WTC11 (cell line): ENCODE measurements at regions not wholly inside any gene's neighbourhood (a gene's known extent, or its start where the extent isn't known, plus 50 kb on each side); places are given as distances from the start of the nearest gene placed in this dataset.

Experiments used
- ATAC-seq: fragments of 200-7000 bp; cut with Tn5 transposase; 2 replicates; pipeline ENCODE4 v1.10.0; 2021; ENCODE audit warnings: mild to moderate bottlenecking, moderate library complexity
- CTCF ChIA-PET: fragments of 300-600 bp; sonication (Branson Sonifier 250); formaldehyde crosslinking; loops from one replicate; lab custom pipeline; 2021; ENCODE audit warnings: antibody characterized with exemption; lab: Charles Lee
- POLR2A ChIA-PET: fragments of 350-600 bp; sonication (Branson Sonifier 250); formaldehyde crosslinking; loops from one replicate; lab custom pipeline; 2021; ENCODE audit warnings: antibody characterized with exemption; lab: Charles Lee
- DNase-seq: peaks from one replicate; pipeline ENCODE4 v3.0.0; 2021; ENCODE audit warnings: low spot score
- H3K27ac Mint-ChIP-seq: 2 replicates; pipeline ENCODE4 v1.8.0; 2021; ENCODE audit warnings: mixed read lengths
- H3K27me3 Mint-ChIP-seq: 2 replicates; pipeline ENCODE4 v1.8.0; 2021; ENCODE audit warnings: low read depth, mild to moderate bottlenecking, moderate library complexity, mixed read lengths
- H3K36me3 Mint-ChIP-seq: 2 replicates; pipeline ENCODE4 v1.8.0; 2021; ENCODE audit warnings: mixed read lengths
- H3K4me1 Mint-ChIP-seq: 2 replicates; pipeline ENCODE4 v1.8.0; 2022; ENCODE audit warnings: mixed read lengths
- H3K4me3 Mint-ChIP-seq: 2 replicates; pipeline ENCODE4 v1.8.0; 2021; ENCODE audit warnings: mild to moderate bottlenecking, moderate library complexity, mixed read lengths
- H3K9me3 Mint-ChIP-seq: 2 replicates; pipeline ENCODE4 v1.8.0; 2021; ENCODE audit warnings: mixed read lengths
- ATF1 ChIP-seq: sonication (generic); formaldehyde crosslinking; IDR thresholded peaks from 2 replicates; pipeline ENCODE4 v1.8.1; 2023; ENCODE audit warnings: mild to moderate bottlenecking, moderate library complexity, missing genetic modification reagents
- ATF3 ChIP-seq: sonication (generic); formaldehyde crosslinking; conservative IDR thresholded peaks from 2 replicates; pipeline ENCODE4 v1.8.1; 2022; ENCODE audit warnings: mild to moderate bottlenecking, missing genetic modification reagents
- CREB1 ChIP-seq: sonication (generic); formaldehyde crosslinking; IDR thresholded peaks from 2 replicates; pipeline ENCODE4 v1.8.0; 2023; ENCODE audit warnings: mild to moderate bottlenecking, missing genetic modification reagents
- E2F5 ChIP-seq: sonication (generic); formaldehyde crosslinking; IDR thresholded peaks from 2 replicates; pipeline ENCODE4 v1.8.1; 2022; ENCODE audit warnings: mild to moderate bottlenecking, moderate library complexity, missing genetic modification reagents
- ESRRA ChIP-seq: sonication (generic); formaldehyde crosslinking; IDR thresholded peaks from 2 replicates; pipeline ENCODE4 v1.8.1; 2022; ENCODE audit warnings: mild to moderate bottlenecking, missing genetic modification reagents, borderline replicate concordance
- IRF2 ChIP-seq: sonication (generic); formaldehyde crosslinking; IDR thresholded peaks from 2 replicates; pipeline ENCODE4 v1.8.0; 2022; ENCODE audit warnings: low read depth, missing genetic modification reagents, borderline replicate concordance
- MYBL2 ChIP-seq: sonication (generic); formaldehyde crosslinking; IDR thresholded peaks from 2 replicates; pipeline ENCODE4 v1.8.1; 2023; ENCODE audit warnings: mild to moderate bottlenecking, moderate library complexity, missing genetic modification reagents
- NFE2L1 ChIP-seq: sonication (generic); formaldehyde crosslinking; IDR thresholded peaks from 2 replicates; pipeline ENCODE4 v1.8.1; 2023; ENCODE audit warnings: missing genetic modification reagents
- NR2C2 ChIP-seq: sonication (generic); formaldehyde crosslinking; IDR thresholded peaks from 2 replicates; pipeline ENCODE4 v1.8.0; 2022; ENCODE audit warnings: mild to moderate bottlenecking, missing genetic modification reagents
- PRRX2 ChIP-seq: fragments of 250-450 bp; sonication (Bioruptor Pico); IDR thresholded peaks from 2 replicates; pipeline ENCODE4 v1.8.0; 2021; ENCODE audit warnings: mild to moderate bottlenecking
- RELA ChIP-seq: sonication (generic); formaldehyde crosslinking; IDR thresholded peaks from 2 replicates; pipeline ENCODE4 v1.8.1; 2022; ENCODE audit warnings: missing genetic modification reagents, mild to moderate bottlenecking, borderline replicate concordance
- ZNF281 ChIP-seq: sonication (generic); formaldehyde crosslinking; IDR thresholded peaks from 2 replicates; pipeline ENCODE4 v1.8.0; 2023; ENCODE audit warnings: mild to moderate bottlenecking, missing genetic modification reagents
- ZNF423 ChIP-seq: fragments of 250-450 bp; sonication (Bioruptor Pico); IDR thresholded peaks from 2 replicates; pipeline ENCODE4 v2.1.2; 2022; ENCODE audit warnings: mild to moderate bottlenecking, moderate library complexity
- ZNF425 ChIP-seq: fragments of 250-450 bp; sonication (Bioruptor Pico); conservative IDR thresholded peaks from 2 replicates; pipeline ENCODE4 v1.9.0; 2021; ENCODE audit warnings: mild to moderate bottlenecking
- ZNF671 ChIP-seq: fragments of 250-450 bp; sonication (Bioruptor Pico); IDR thresholded peaks from 2 replicates; pipeline ENCODE4 v1.8.0; 2021; ENCODE audit warnings: mild to moderate bottlenecking
- ZSCAN18 ChIP-seq: fragments of 250-450 bp; sonication (Bioruptor Pico); IDR thresholded peaks from 2 replicates; pipeline ENCODE4 v2.1.2; 2022; ENCODE audit warnings: mild to moderate bottlenecking, moderate library complexity

- DNase-seq (no peak), ATAC-seq (no peak)
- Mint-ChIP-seq H3K27me3 (no peaks in the 10 kb centered on the region), H3K4me3 (no peak overlapping the region), H3K9me3 (peaks cover 8% of the 10 kb centered on the region), H3K27ac (no peak overlapping the region), H3K4me1 (peaks cover 16% of the 10 kb centered on the region), H3K36me3 (no peaks in the 10 kb centered on the region)
- POLR2A ChIA-PET = no interaction called here
- CTCF ChIA-PET = no interaction called here
- TF ChIP-seq ZNF423 (CRISPR knock-in tag) (no peak), CREB1 (no peak), NR2C2 (CRISPR knock-in tag) (no peak), E2F5 (CRISPR knock-in tag) (no peak), MYBL2 (CRISPR knock-in tag) (no peak), IRF2 (CRISPR knock-in tag) (no peak), ZNF671 (no peak), RELA (CRISPR knock-in tag) (no peak), ZNF425 (CRISPR knock-in tag) (no peak), ZNF281 (CRISPR knock-in tag) (no peak), ATF3 (CRISPR knock-in tag) (no peak), ESRRA (no peak), PRRX2 (CRISPR knock-in tag) (no peak), NFE2L1 (CRISPR knock-in tag) (no peak), ZSCAN18 (CRISPR knock-in tag) (no peak)
Observed at GRCh38 chr13:76777096-76777495, 109.1 kb downstream of the KCTD12 start.

GRCh38 chr13:76775088-76775740 is 111.0 kb downstream of the KCTD12 start:
- H3K9me3 Mint-ChIP-seq = no peaks in the 10 kb centered on the region
- no peak for DNase-seq
- CTCF ChIA-PET = no interaction called here

More at GRCh38 chr13:76775088-76775740, 111.0 kb downstream of the KCTD12 start:
- Mint-ChIP-seq H3K4me3 (no peak overlapping the region), H3K27me3 (no peaks in the 10 kb centered on the region), H3K27ac (no peak overlapping the region), H3K4me1 (peaks cover 16% of the 10 kb centered on the region), H3K36me3 (no peaks in the 10 kb centered on the region)
- TF ChIP-seq ATF1 = no peak
- ATAC-seq = no peak
- POLR2A ChIA-PET = no interaction called here
